Tongue (tissue), 1 donor: ENCODE measurements at regions not wholly inside any gene's neighbourhood (a gene's known extent, or its start where the extent isn't known, plus 50 kb on each side); places are given as distances from the start of the nearest gene placed in this dataset.
"Not testable (repeated sequence)": the region's sequence is repeated elsewhere in the genome, so short reads cannot be mapped to it uniquely, and the experiment has no call there.

Experiments used
- DNase-seq: peaks from one replicate; pipeline ENCODE4 v3.0.0-alpha.2; 2015

DNA sequence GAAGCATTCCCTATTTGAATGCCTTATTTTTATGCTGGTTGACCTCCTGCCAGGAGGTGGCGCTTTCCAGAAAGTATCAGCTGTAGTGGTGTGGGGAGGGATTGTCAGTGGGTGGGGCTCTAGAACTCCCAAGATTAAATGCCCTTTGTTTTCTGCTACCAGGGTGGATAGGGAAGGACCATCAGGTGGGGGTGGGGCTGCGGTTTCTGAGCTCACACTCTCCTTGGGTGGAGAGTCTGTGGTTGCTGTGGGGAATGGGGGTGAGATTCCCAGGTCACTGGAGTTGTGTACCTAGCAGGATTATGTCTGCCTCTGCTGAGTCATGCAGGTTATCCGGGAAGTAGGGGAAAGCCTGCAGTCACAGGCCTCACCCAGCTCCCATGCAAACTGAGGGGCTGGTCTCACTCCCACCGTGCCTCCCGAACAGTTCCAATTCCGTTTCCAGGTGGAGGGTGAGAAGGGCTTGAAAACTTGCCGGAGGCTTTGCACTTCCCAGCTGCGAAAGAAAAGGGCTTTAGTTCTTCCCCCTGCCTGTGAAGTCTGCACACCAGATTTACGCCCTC lies 68.3 kb downstream of the ALG10B start:
- no peak for DNase-seq

DNA sequence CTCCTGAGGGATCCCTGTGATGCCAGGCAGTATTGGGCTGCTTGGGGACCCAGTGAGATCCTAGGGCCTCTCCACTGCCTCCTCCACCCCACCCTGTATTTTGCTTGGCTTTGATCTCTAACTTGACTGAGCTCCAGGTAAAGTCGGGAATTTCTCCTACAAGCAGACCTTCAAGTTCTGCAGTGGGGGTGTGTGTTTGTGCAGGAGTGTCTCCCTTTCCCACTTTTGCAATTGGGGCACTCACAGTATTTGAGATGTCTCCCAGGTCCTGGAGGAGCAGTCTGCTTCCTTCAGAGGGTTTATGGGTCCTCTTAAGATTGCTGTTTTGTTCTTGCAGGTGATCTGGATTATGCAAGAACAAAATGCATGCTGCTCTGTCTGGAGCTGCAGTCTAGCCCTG lies 68.9 kb downstream of the ALG10B start:
- no peak for DNase-seq

DNA sequence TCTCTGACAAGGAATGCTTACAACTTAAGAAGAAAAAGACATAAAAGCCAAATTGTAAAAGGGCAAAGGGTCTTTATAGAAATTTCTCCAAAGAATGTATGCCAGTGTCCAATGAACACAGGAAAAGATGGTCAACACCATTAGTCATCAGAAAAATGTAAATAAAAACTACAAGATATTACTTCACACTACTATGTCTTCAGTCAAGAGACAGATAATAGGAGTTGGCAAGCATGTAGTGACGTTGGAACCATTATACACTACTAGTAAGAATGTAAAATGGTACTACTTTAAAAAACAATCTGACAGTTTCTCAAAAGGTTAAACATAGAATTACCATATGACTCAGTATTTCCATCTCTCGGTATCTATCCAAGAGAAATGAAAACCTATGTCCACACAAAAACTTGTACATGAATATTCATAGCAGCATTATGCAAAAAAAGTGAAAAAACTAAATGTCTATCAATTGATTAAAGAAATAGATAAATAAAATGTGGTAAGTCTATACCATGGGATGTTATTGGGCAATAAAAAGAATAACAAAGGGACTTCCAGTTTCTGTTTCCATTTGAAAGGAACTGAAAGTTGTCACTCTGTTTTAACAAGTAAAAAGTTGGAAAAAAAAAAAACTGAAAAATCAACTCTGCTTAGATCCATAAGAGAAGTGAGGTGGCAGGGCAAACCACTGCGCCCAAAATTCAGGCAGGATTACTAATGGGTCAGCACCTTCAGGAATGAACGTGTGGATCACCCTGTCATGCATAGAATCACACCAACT lies 69.8 kb downstream of the ALG10B start:
- DNase-seq = no peak

DNA sequence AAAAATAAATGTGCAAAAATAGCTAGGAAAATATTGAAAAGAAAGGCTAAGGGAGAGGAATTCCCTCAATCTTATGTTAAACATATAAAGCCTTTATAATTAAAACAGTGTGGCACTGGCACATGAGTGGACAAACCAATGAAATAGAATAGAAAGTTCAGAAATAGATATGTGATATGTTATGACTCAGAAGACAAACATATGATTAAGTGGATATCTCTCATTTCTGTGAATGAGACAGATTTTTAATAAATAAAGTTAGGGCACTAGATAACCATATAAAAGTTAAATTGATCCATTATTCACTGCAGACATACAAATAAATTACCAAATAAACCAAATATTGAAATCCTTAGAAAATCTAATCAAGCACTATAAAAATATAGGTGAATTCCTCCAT lies 73.0 kb downstream of the ALG10B start:
- DNase-seq = no peak

GRCh38 chr12:38391007-38391406 lies 74.4 kb downstream of the ALG10B start:
- no peak for DNase-seq

GRCh38 chr12:38392554-38393144 lies 76.1 kb downstream of the ALG10B start:
- DNase-seq = no peak

DNA sequence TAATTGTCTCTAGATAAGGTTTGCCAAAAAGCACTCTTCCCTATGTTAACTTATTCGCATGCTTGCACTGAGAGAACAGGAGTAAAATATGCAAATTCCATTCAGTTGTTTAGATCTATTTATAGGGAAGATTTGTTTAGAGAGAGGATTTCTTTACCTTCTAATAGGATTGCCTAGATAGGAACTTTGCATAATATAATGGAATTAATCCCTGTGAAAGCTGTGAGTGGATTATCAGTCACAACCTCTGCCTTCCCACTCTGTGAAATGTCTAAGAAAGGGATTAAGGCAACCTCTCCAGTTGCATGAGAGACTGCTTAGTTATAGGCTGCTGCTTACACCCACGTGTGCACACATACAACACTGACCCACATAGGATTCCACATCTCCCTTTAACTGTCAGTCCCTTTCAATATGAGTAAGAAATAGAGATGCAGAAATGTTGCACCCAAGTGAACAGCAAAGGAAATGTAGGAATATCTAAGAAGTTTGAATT lies 83.2 kb downstream of the ALG10B start:
- DNase-seq = no peak

GRCh38 chr12:38402811-38403210 lies 86.2 kb downstream of the ALG10B start:
- no peak for DNase-seq

- DNase-seq = no peak
These were observed 92.9 kb downstream of the ALG10B start for GRCh38 chr12:38409511-38409910.

DNA sequence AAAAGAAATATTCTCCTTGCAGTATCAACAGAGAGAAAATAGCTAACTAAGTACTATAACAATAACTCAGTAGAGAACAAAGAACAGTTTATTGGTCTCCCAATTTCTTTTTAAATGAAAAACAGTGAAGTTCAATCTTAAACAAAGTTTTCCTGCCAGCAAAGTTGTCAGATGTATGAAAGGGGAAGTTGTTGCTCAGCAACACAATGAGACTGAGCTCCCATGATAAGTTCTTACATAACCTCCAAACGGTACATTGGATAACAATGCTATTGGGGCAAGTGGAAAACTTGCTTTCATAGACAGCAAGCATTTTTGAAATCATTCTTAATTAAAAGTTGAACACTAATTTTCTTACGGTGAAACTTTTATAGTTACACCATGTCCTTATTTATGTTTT lies 94.9 kb downstream of the ALG10B start:
- no peak for DNase-seq

DNA sequence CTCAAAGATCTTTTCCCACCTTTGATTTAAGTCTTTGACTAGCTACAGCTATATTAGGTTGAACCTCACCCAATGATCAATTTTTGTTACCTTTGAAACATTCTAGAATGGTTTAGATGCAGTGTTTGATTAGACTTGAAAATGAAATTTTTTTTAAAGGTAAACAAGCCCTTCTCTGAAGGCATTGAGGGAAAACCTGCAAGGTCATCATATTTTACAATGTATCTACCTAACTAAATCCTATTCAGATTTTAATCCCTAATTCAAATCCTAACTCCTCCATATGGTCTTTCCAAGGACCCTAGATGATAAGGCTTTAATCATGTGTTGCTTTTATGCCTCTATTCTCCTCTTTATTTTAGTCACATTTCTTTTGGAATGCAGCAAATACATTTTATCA lies 95.4 kb downstream of the ALG10B start:
- no peak for DNase-seq

- no peak for DNase-seq
These were observed 100.5 kb downstream of the ALG10B start for GRCh38 chr12:38417101-38417500.

- DNase-seq = no peak
These were observed 107.9 kb downstream of the ALG10B start for GRCh38 chr12:38424436-38424835.

DNA sequence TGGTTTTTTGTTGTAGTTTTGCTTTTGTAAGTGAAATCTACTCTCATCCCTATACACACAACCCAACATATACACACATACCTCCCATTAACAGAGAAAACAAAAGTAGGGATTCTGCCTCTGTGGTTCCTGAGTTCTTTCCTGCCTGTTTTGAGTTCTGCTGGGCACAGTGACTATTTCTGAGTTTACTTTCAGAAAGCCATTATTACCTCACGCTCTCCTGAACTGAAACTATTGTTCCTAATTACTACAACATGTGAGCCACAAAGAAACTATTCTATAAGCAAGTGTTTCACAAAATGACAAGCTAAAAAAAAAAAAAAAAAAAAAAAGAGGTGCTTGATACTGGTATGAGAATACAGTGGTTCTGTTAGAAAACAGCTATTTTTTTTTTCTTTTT lies 110.9 kb downstream of the ALG10B start:
- DNase-seq = no peak

- no peak for DNase-seq
These were observed 115.3 kb downstream of the ALG10B start for GRCh38 chr12:38431921-38432320.

GRCh38 chr12:38441871-38442281 lies 125.3 kb downstream of the ALG10B start:
- DNase-seq = not testable (repeated sequence)

GRCh38 chr12:38445040-38445439 lies 128.5 kb downstream of the ALG10B start:
- DNase-seq = no peak

GRCh38 chr12:38448991-38449390 lies 132.4 kb downstream of the ALG10B start:
- no peak for DNase-seq

DNA sequence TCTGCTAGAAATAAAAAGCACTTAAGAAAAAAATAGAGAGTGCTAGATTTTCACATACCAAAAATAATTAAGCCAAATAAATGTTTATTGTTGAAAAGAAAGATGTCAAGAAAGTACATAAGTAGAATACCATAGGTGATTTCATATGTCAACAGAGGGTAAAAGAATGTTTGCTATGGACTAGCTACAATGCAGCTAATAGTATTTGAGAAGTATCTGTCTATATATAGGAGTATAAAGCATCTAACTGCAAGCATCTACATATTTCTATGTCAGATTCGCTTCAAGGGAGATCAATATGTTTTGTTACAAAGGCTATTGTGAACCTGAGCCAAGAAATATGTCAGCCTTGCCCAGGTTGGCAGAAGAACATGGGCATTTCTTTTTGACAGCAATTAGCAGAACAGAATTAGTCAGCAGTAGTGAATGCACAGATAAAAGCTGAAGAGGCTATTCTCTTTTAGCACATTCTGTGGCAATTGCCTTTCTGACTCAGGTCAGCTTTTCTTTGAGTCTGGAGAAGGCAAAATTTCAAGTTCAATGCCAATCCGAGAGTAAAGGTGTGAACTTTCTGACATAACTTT lies 140.1 kb downstream of the ALG10B start:
- DNase-seq = no peak

- DNase-seq = no peak
These were observed 148.4 kb downstream of the ALG10B start for GRCh38 chr12:38465020-38465419.

DNA sequence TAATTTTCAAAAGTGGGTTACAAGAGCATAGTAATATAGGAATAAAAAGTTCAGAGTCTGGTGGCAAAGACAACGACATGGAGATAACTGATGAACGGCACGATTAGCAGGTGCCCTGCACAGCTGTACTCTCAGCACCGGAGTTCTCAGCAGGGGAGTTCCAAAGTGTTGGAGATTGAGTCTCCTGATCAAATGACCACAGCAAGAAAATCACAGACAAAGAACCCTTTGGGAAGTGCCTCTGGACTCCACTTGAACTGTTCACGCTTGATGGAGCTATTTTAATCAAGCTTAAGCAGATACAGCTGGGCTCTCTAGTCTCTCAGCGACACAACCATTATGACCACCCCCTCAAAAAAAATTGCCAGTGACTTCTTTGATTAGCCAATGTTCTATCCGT lies 153.1 kb downstream of the ALG10B start:
- peak; percentile 1 for DNase-seq

DNA sequence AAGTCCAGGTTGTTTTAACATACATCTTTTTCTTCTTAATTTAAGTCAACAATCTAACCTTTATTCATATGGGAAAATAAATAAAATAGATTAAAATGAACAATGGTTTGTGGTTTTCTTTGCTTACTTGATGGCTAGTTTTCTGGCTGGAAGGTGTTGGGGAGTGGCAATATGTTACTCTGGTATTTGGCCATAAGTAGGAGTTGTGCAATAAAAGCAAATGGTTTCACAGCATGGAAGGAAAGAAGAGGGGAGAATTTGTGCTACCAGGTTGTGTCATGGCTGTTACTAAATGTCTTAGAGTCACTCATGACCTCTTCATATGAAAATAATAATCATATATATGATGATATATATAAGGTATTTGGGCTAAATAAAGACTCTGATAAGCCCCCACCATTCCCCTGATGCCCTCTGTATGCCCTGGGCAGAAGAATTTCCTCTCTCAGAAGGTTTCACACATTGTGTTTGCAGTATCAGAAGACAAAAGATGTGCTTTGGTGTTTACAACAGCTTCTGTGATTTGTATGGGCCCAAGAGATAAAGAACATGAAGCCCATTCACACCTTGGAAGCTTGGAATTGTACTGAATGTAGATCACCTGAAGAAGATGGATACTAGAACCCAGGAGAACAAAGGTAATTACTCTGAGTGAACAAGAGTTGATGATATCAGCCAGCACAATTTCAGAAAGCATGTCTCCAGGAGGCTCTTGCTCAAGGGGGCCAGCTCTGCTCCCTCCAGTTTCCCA lies 160.9 kb downstream of the ALG10B start:
- DNase-seq = no peak

- DNase-seq = no peak
These were observed 164.0 kb downstream of the ALG10B start for GRCh38 chr12:38480594-38480993.
